Effector memory CD8-positive, alpha-beta T cell (primary cell): ENCODE measurements at regions not wholly inside any gene's neighbourhood (a gene's known extent, or its start where the extent isn't known, plus 50 kb on each side); places are given as distances from the start of the nearest gene placed in this dataset.

Source experiments
- ATAC-seq: fragments of 150-1000 bp; cut with Tn5 transposase; replicated peaks from 2 replicates; pipeline ENCODE4 v1.10.0; 2021; ENCODE audit warnings: mild to moderate bottlenecking, moderate library complexity
- DNase-seq, 3 experiments: peaks; one replicate each; pipeline ENCODE4 v3.0.0; 2021
- H3K27ac Mint-ChIP-seq, 2 donors: one replicate each; pipeline ENCODE4 v1.8.0; 2022; ENCODE audit warnings: mild to moderate bottlenecking in 2 of 2, mixed read lengths in 2 of 2, moderate library complexity in 2 of 2
- H3K27me3 Mint-ChIP-seq, 2 donors: one replicate each; pipeline ENCODE4 v1.8.0; 2022; ENCODE audit warnings: mixed read lengths in 2 of 2
- H3K36me3 Mint-ChIP-seq: one replicate; pipeline ENCODE4 v1.8.0; 2022; ENCODE audit warnings: mild to moderate bottlenecking, moderate library complexity, mixed read lengths; ENCODE audit not compliant: insufficient read depth
- H3K4me1 Mint-ChIP-seq, 2 donors: one replicate each; pipeline ENCODE4 v1.8.0; 2022; ENCODE audit warnings: low read depth in 2 of 2, mixed read lengths in 2 of 2
- H3K4me3 Mint-ChIP-seq, 2 donors: one replicate each; pipeline ENCODE4 v1.8.0; 2022; ENCODE audit warnings: mild to moderate bottlenecking in 2 of 2, mixed read lengths in 2 of 2, moderate library complexity in 2 of 2
- H3K9me3 Mint-ChIP-seq, 2 donors: one replicate each; pipeline ENCODE4 v1.8.0; 2022; ENCODE audit warnings: mixed read lengths in 2 of 2

- ATAC-seq = no peak
- H3K36me3 Mint-ChIP-seq = no peaks in the 10 kb centered on the region
- H3K9me3 Mint-ChIP-seq = peaks cover 0 to 3% of the 10 kb centered on the region in 2 donors
- peak overlapping the region; percentile 20 to 44 for H3K27ac Mint-ChIP-seq
- DNase-seq = no peak
- no peaks in the 10 kb centered on the region for H3K27me3 Mint-ChIP-seq
- H3K4me1 Mint-ChIP-seq = peaks cover 16 to 18% of the 10 kb centered on the region in 2 donors
- no peak overlapping the region for H3K4me3 Mint-ChIP-seq
Measured at GRCh38 chr6:14723535-14724086, 522.3 kb upstream of the JARID2 start.

DNA sequence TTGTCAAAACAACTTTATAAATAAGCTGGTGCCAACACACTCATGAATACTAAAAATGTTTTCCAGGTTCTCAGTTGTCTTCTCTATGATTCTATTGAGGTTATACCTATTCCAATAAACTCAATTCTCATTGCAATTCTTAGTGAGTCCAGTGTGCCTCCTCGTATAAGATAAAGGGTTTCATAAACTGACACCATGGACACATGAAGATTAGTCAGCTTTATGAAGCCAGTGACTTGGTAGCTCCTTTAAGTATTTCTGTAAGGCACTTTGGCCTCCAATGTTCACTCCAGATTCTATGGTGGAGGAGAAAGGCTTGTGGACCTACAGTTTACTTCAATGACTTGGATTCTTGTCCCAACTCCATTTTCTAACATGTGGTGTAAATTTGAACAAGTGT lies 521.3 kb upstream of the JARID2 start:
- H3K27me3 Mint-ChIP-seq = no peaks in the 10 kb centered on the region
- H3K9me3 Mint-ChIP-seq = peaks cover 0 to 3% of the 10 kb centered on the region in 2 donors
- no peak overlapping the region for H3K4me3 Mint-ChIP-seq
- H3K4me1 Mint-ChIP-seq = peaks cover 12 to 18% of the 10 kb centered on the region in 2 donors
- no peak for ATAC-seq
- no peak for DNase-seq
- H3K27ac Mint-ChIP-seq = no peak overlapping the region
- H3K36me3 Mint-ChIP-seq = no peaks in the 10 kb centered on the region

DNA sequence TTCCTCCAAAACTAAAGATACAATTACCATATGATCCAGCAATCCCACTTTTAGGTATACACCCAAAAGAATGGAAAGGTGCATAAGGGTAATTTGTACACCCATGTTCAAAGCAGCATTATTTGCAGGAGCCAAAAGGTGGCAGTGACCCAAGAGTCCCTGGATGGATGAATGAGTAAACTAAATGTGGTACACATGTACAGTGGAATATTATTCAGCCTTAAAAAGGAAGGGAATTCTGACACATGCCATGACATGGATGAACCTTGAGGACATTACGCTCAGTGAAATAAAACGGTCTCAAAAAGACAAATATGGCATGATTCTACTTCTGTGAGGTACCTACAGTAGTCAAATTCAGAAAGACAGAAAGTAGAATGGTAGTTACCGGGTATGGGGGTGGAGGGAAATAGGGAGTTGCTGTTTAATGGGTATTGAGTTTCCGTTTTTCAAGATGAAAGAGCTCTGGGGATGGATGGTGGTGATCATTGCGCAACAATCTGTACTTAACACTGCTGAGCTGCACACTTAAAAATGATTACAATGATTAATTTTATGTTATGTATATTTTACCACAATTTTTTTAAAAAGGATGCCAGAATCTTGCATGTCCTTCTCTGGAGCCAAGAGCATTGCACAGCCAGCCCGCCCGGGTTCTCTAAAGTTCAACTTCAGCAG lies 518.9 kb upstream of the JARID2 start:
- Mint-ChIP-seq H3K4me1 (peaks cover 13 to 18% of the 10 kb centered on the region in 2 donors), H3K36me3 (no peaks in the 10 kb centered on the region), H3K27ac (no peak overlapping the region), H3K27me3 (no peaks in the 10 kb centered on the region), H3K4me3 (no peak overlapping the region), H3K9me3 (peaks cover 0 to 3% of the 10 kb centered on the region in 2 donors)
- ATAC-seq = peak; percentile 41
- no peak for DNase-seq

DNA sequence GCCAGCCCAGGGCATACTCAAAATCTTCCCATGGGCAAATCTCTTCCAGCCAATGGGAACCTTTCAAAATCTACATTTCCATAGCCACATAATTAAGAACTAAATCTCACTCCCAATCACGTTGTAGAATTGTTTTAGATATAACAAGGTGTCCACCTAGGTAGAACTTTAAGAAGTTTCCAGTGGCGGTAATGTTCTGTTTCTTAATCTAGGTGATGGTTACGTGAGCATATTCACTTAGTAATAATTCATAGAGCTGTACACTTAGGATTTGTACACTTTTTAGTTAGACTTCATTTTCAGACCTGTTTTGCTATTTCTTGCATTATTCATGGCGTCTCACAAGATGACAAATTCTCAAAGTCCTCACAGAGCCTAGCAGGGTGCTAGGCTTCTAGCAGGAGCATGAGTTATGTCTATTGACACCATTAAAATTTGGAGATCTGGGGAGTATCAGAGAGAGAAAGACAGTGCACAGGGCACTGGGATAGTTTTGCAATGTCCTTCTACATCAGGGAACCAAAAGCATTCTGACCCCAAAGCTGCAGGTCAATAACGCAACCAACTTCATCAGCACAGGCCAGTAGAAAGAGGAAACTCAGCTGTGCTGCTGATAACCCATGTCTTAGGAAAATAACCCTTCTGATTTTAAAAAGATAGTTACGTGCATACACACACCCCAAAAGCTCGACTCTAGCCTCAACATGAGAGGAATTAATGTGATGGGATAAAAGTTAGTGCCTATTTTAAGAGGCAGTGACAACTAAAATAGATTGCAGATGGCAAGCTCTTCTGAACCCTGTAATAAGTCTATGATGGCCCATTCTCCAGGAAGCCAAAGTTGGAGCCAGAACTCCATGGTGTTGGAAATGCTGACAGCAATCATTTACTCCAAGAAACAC lies 518.1 kb upstream of the JARID2 start:
- H3K36me3 Mint-ChIP-seq = no peaks in the 10 kb centered on the region
- no peak overlapping the region for H3K27ac Mint-ChIP-seq
- no peaks in the 10 kb centered on the region for H3K27me3 Mint-ChIP-seq
- ATAC-seq = no peak
- peaks cover 17 to 20% of the 10 kb centered on the region in 2 donors for H3K4me1 Mint-ChIP-seq
- no peak for DNase-seq
- H3K9me3 Mint-ChIP-seq = peaks cover 0 to 3% of the 10 kb centered on the region in 2 donors
- H3K4me3 Mint-ChIP-seq = no peak overlapping the region

GRCh38 chr6:14728396-14729024 lies 517.4 kb upstream of the JARID2 start:
- Mint-ChIP-seq H3K27ac (no peak overlapping the region), H3K4me1 (peaks cover 18 to 20% of the 10 kb centered on the region in 2 donors), H3K4me3 (no peak overlapping the region), H3K36me3 (no peaks in the 10 kb centered on the region), H3K9me3 (peaks cover 0 to under 1% of the 10 kb centered on the region in 2 donors), H3K27me3 (no peaks in the 10 kb centered on the region)
- ATAC-seq (no peak), DNase-seq (no peak)

GRCh38 chr6:14729129-14729871 lies 516.6 kb upstream of the JARID2 start:
- no peaks in the 10 kb centered on the region for H3K36me3 Mint-ChIP-seq
- no peak overlapping the region for H3K27ac Mint-ChIP-seq
- no peak for DNase-seq
- H3K27me3 Mint-ChIP-seq = no peaks in the 10 kb centered on the region
- H3K9me3 Mint-ChIP-seq = no peaks in the 10 kb centered on the region
- ATAC-seq = no peak
- H3K4me3 Mint-ChIP-seq = no peak overlapping the region
- H3K4me1 Mint-ChIP-seq = peaks cover 22 to 26% of the 10 kb centered on the region in 2 donors

- DNase-seq (no peak), ATAC-seq (no peak)
- Mint-ChIP-seq H3K36me3 (no peaks in the 10 kb centered on the region), H3K4me3 (no peak overlapping the region), H3K27ac (no peak overlapping the region), H3K4me1 (peaks cover 26 to 32% of the 10 kb centered on the region in 2 donors), H3K27me3 (no peaks in the 10 kb centered on the region), H3K9me3 (no peaks in the 10 kb centered on the region)
Measured at GRCh38 chr6:14730654-14731053, 515.2 kb upstream of the JARID2 start.

- H3K4me1 Mint-ChIP-seq = peaks cover 26 to 32% of the 10 kb centered on the region in 2 donors
- peak overlapping the region; percentile 20 to 84 for H3K27ac Mint-ChIP-seq
- DNase-seq = no peak
- H3K4me3 Mint-ChIP-seq = no peak overlapping the region
- no peaks in the 10 kb centered on the region for H3K36me3 Mint-ChIP-seq
- H3K27me3 Mint-ChIP-seq = no peaks in the 10 kb centered on the region
- no peaks in the 10 kb centered on the region for H3K9me3 Mint-ChIP-seq
- ATAC-seq = no peak
Measured at GRCh38 chr6:14731611-14732010, 514.3 kb upstream of the JARID2 start.

DNA sequence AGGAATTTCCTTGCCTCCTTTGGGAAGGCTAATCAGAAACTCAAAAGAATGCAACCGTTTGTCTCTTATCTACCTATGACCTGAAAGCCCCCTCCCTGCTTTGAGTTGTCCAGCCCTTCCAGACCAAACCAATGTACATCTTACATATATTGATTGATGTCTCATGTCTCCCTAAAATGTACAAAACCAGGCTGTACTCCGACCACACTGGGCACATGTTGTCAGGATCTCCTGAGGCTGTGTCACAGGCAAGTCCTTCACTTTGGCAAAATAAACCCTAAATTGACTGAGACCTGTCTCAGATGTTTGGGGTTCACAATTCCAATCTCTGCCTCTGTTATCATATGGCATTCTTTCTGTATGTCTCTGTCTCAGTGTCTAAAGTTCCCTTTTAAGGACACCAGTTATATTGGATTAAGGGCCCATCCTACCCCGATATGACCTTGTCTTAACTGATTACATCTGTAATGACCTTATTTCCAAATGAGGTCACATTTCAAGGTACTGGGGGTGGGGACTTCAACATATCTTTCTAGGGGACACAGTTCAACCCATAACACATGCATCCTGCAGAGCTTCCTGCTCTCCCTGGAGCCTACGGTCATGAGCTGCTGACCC lies 513.5 kb upstream of the JARID2 start:
- Mint-ChIP-seq H3K27me3 (no peaks in the 10 kb centered on the region), H3K36me3 (no peaks in the 10 kb centered on the region), H3K9me3 (no peaks in the 10 kb centered on the region), H3K27ac (peak overlapping the region; percentile 41 to 84), H3K4me1 (peaks cover 26 to 33% of the 10 kb centered on the region in 2 donors), H3K4me3 (peak overlapping the region; percentile 38 to 53)
- ATAC-seq (no peak), DNase-seq (no peak)

- ATAC-seq = peak; percentile 48
- Mint-ChIP-seq H3K4me3 (peak overlapping the region; percentile 38 to 53), H3K36me3 (no peaks in the 10 kb centered on the region)
Measured at GRCh38 chr6:14732844-14733757, 512.8 kb upstream of the JARID2 start.

GRCh38 chr6:14734052-14734415 lies 511.8 kb upstream of the JARID2 start:
- H3K27ac Mint-ChIP-seq = peak overlapping the region; percentile 35 to 44
- H3K4me3 Mint-ChIP-seq = peak overlapping the region; percentile 33 to 41
- no peaks in the 10 kb centered on the region for H3K36me3 Mint-ChIP-seq
- DNase-seq = no peak
- H3K4me1 Mint-ChIP-seq = peaks cover 26 to 33% of the 10 kb centered on the region in 2 donors
- H3K9me3 Mint-ChIP-seq = no peaks in the 10 kb centered on the region
- H3K27me3 Mint-ChIP-seq = no peaks in the 10 kb centered on the region
- no peak for ATAC-seq

More at GRCh38 chr6:14732844-14733757, 512.8 kb upstream of the JARID2 start:
- no peak for DNase-seq
- peak overlapping the region; percentile 41 to 84 for H3K27ac Mint-ChIP-seq
- H3K4me1 Mint-ChIP-seq = peaks cover 26 to 33% of the 10 kb centered on the region in 2 donors
- no peaks in the 10 kb centered on the region for H3K27me3 Mint-ChIP-seq
- H3K9me3 Mint-ChIP-seq = no peaks in the 10 kb centered on the region
